PC-9 (cell line): ENCODE measurements at regions not wholly inside any gene's neighbourhood (a gene's known extent, or its start where the extent isn't known, plus 50 kb on each side); places are given as distances from the start of the nearest gene placed in this dataset.

Experiments used
- CTCF ChIP-seq: fragments of 200-600 bp; sonication (generic); conservative IDR thresholded peaks from 2 replicates; pipeline ENCODE4 v1.6.1; 2017; ENCODE audit warnings: mixed run types, antibody characterized with exemption, mild to moderate bottlenecking, moderate library complexity
- EZH2 ChIP-seq: fragments of 200-600 bp; sonication (generic); IDR thresholded peaks from 2 replicates; pipeline ENCODE4 v1.8.0; 2017; ENCODE audit warnings: antibody characterized with exemption, low read depth

- no peak for TF ChIP-seq CTCF
- no peak for TF ChIP-seq EZH2
These were observed 131.0 kb upstream of the KLHL25 start for GRCh38 chr15:85925649-85926237.
